B cell (primary cell): ENCODE measurements at regions not wholly inside any gene's neighbourhood (a gene's known extent, or its start where the extent isn't known, plus 50 kb on each side); places are given as distances from the start of the nearest gene placed in this dataset.

ENCODE experiments used
- ATAC-seq: fragments of 200-7000 bp; cut with Tn5 transposase; one replicate; pipeline ENCODE4 v1.10.0; 2021; ENCODE audit warnings: low read depth, mild to moderate bottlenecking, moderate number of reproducible peaks, moderate library complexity
- CTCF ChIA-PET: fragments of 350-600 bp; sonication (Branson Sonifier 250); formaldehyde crosslinking; loops from one replicate; lab custom pipeline; 2021; ENCODE audit warnings: antibody characterized with exemption, inconsistent platforms; lab: Charles Lee
- POLR2A ChIA-PET: fragments of 350-600 bp; sonication (Branson Sonifier 250); formaldehyde crosslinking; loops from one replicate; lab custom pipeline; 2021; ENCODE audit warnings: antibody characterized with exemption; lab: Charles Lee
- DNase-seq: peaks from one replicate; pipeline ENCODE4 v3.0.0; 2013
- H2AFZ ChIP-seq: 2 replicates; pipeline ENCODE4 v1.6.1; 2012; ENCODE audit warnings: mild to moderate bottlenecking, low read depth, low read length; ENCODE audit not compliant: insufficient read depth, poor library complexity, severe bottlenecking
- H3K27ac ChIP-seq, 2 donors: 1 replicate in 1 of 2; 2 replicates in 1 of 2; pipeline ENCODE4 v1.5.1; 2012 to 2013; ENCODE audit warnings: low read length in 2 of 2, mild to moderate bottlenecking in 2 of 2, moderate library complexity in 1 of 2
- H3K27me3 ChIP-seq, 4 experiments: fragments of 200-600 bp in 1 of 4; sonication (generic) in 1 of 4; replicated peaks in 1 of 4; 1 replicate in 2 of 4; 2 replicates in 2 of 4; pipeline versions ENCODE4 v1.6.1 to v1.7.0; 2013 to 2016; ENCODE audit warnings: low read length in 3 of 4, mild to moderate bottlenecking in 2 of 4, mixed read lengths in 1 of 4, moderate library complexity in 1 of 4; ENCODE audit not compliant: insufficient read depth in 4 of 4, control insufficient read depth in 3 of 4; ENCODE audit errors: control extremely low read depth in 1 of 4
- H3K36me3 ChIP-seq, 2 experiments: replicated peaks in 1 of 2; 1 replicate in 1 of 2; 2 replicates in 1 of 2; pipeline versions ENCODE4 v1.6.1 to v1.7.1; 2013; ENCODE audit warnings: low read length in 1 of 2; ENCODE audit not compliant: insufficient read depth in 2 of 2, control insufficient read depth in 1 of 2; ENCODE audit errors: control extremely low read depth in 1 of 2, extremely low read depth in 1 of 2
- H3K4me1 ChIP-seq, 2 donors: fragments of 200-600 bp in 1 of 2; sonication (generic) in 1 of 2; 1 replicate in 1 of 2; 2 replicates in 1 of 2; pipeline versions ENCODE4 v1.5.1 to v1.6.1; 2013 to 2017; ENCODE audit warnings: low read length in 2 of 2; ENCODE audit not compliant: control insufficient read depth in 2 of 2, insufficient read depth in 2 of 2
- H3K4me2 ChIP-seq: replicated peaks from 2 replicates; pipeline ENCODE3; 2012; ENCODE audit warnings: mild to moderate bottlenecking, low read depth, low read length; ENCODE audit not compliant: poor library complexity, severe bottlenecking
- H3K4me3 ChIP-seq, 5 experiments: fragments of 200-600 bp in 1 of 5; sonication (generic) in 1 of 5; 1 replicate in 3 of 5; 2 replicates in 2 of 5; pipeline versions ENCODE4 v1.5.1 to v1.7.0; 2011 to 2016; ENCODE audit warnings: low read length in 4 of 5, mild to moderate bottlenecking in 4 of 5, low read depth in 2 of 5, control low read depth in 1 of 5, moderate library complexity in 1 of 5; ENCODE audit not compliant: insufficient read depth in 1 of 5; ENCODE audit errors: control extremely low read depth in 1 of 5, extremely low read depth in 1 of 5
- H3K79me2 ChIP-seq: fragments of 200-600 bp; sonication (generic); one replicate; pipeline ENCODE4 v1.6.0; 2016; ENCODE audit warnings: low read length; ENCODE audit not compliant: control insufficient read depth, insufficient read depth
- H3K9ac ChIP-seq: fragments of 200-600 bp; sonication (generic); 2 replicates; pipeline ENCODE4 v1.6.1; 2017; ENCODE audit warnings: mild to moderate bottlenecking, low read length, moderate library complexity
- H3K9me3 ChIP-seq, 3 donors: one replicate each; pipeline versions ENCODE4 v1.6.1 to v1.7.1; 2013; ENCODE audit warnings: low read length in 2 of 3; ENCODE audit not compliant: control insufficient read depth in 2 of 3, insufficient read depth in 1 of 3; ENCODE audit errors: control extremely low read depth in 1 of 3
- H4K20me1 ChIP-seq: 2 replicates; pipeline ENCODE4 v1.6.0; 2012; ENCODE audit warnings: mild to moderate bottlenecking, low read length; ENCODE audit not compliant: insufficient read depth, control insufficient read depth, poor library complexity, severe bottlenecking
- H3K27ac Mint-ChIP-seq: one replicate; pipeline ENCODE4 v1.8.0; 2021; ENCODE audit warnings: mixed read lengths
- H3K27me3 Mint-ChIP-seq: one replicate; pipeline ENCODE4 v1.8.0; 2021; ENCODE audit warnings: mixed read lengths
- H3K4me1 Mint-ChIP-seq: one replicate; pipeline ENCODE4 v1.8.0; 2021; ENCODE audit warnings: mixed read lengths
- H3K4me3 Mint-ChIP-seq: one replicate; pipeline ENCODE4 v1.8.0; 2021; ENCODE audit warnings: mixed read lengths
- H3K9me3 Mint-ChIP-seq: one replicate; pipeline ENCODE4 v1.8.0; 2022; ENCODE audit warnings: mixed read lengths; ENCODE audit not compliant: insufficient read depth
- CTCF ChIP-seq: fragments of 200-600 bp; IDR thresholded peaks from one replicate; pipeline ENCODE4 v1.8.0; 2022; ENCODE audit warnings: antibody characterized with exemption, mild to moderate bottlenecking
- EZH2 ChIP-seq: IDR thresholded peaks from 2 replicates; pipeline ENCODE4 v1.6.1; 2012; ENCODE audit warnings: borderline replicate concordance, low read depth, mild to moderate bottlenecking, moderate library complexity, low read length; ENCODE audit not compliant: insufficient read depth, poor library complexity, severe bottlenecking
- WGBS: methylation state at CpG from one replicate; pipeline ENCODE4 v1.1.5; 2013; ENCODE audit warnings: missing lambda C conversion rate; ENCODE audit not compliant: insufficient coverage; 5-methylcytosine and 5-hydroxymethylcytosine counted together
- intact Hi-C: fragments of 100-400 bp; cut with micrococcal nuclease; formaldehyde crosslinking; loops from one replicate; pipeline ENCODE4 v1.10.0; 2022

DNA sequence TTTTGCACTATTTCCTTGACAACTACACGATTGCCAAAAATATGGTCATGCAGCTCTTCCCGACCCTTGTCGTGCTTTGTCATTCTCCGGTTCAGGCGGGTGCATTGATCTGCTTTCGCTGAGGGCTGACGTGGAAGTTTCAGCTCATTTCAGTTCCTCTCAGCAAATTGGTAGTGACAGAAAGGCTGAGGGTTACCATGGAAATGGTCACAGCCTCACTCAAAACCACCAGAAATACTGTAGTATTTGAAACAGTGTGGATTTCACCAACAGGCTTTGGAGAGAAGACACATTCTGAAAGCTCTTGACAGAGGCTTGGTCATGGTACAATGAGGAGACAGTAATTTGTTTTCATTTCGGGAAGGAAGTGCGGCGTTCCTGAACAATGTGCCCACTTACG lies 99.7 kb upstream of the EXOC2 start:
- no peak for ATAC-seq
- H3K9me3 ChIP-seq: peaks cover 0 to 7% (median 2%) of the 10 kb centered on the region in 3 donors
- H3K4me1 ChIP-seq: peaks cover 0 to 4% of the 10 kb centered on the region in 2 donors
- peaks cover 7% of the 10 kb centered on the region for H3K4me1 Mint-ChIP-seq
- peaks cover 48% of the 10 kb centered on the region for H3K27me3 Mint-ChIP-seq
- H3K9ac ChIP-seq: no peak overlapping the region
- no peaks in the 10 kb centered on the region for H4K20me1 ChIP-seq
- H3K27ac Mint-ChIP-seq: no peak overlapping the region
- H3K27ac ChIP-seq: no peak overlapping the region
- 89% methylated on average over 11 of the region's 11 CpGs for WGBS
- no peaks in the 10 kb centered on the region for H3K36me3 ChIP-seq
- DNase-seq: no peak
- no peaks in the 10 kb centered on the region for H3K9me3 Mint-ChIP-seq
- H3K4me3 Mint-ChIP-seq: no peak overlapping the region
- CTCF ChIA-PET: interaction anchor here (0.9 to 1.2 kb wide), 2 partner anchors 11 to 644 kb away, joined by 3 read pairs; no protein-coding TSS in a partner anchor
- H3K79me2 ChIP-seq: no peaks in the 10 kb centered on the region
- no peak overlapping the region for H2AFZ ChIP-seq
- intact Hi-C loops: no loop called here
- H3K4me3 ChIP-seq: no peak overlapping the region
- TF ChIP-seq EZH2 (no peak), CTCF (no peak)
- POLR2A ChIA-PET: no interaction called here
- peaks cover 0 to 17% (median 6%) of the 10 kb centered on the region in 4 experiments for H3K27me3 ChIP-seq
- no peak overlapping the region for H3K4me2 ChIP-seq

DNA sequence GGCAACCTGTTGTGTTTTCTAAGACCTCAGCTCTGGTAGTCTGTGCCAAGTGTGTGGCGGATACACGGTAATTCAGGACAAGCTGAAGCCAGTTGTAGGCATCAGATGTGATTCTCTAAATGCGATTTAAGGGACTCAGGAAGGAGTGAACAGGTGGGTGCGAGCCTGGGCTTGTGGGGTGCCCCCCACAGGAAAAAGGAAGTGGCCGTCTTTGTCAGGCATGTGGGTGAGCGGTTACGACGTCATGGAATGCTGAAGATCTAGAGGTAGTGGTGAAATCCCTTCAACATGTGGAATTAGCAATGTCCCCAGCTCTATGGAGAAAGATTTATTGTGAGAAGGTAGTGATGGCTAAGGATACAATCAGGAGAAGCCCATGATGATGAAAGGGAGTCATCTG lies 95.1 kb upstream of the EXOC2 start:
- H3K4me3 Mint-ChIP-seq: no peak overlapping the region
- POLR2A ChIA-PET: no interaction called here
- H3K27me3 ChIP-seq: peaks cover 0 to 13% (median 2%) of the 10 kb centered on the region in 4 experiments
- H3K9ac ChIP-seq: no peak overlapping the region
- 18% methylated on average over 8 of the region's 8 CpGs for WGBS
- peaks cover 0 to 4% of the 10 kb centered on the region in 2 donors for H3K4me1 ChIP-seq
- no peaks in the 10 kb centered on the region for H4K20me1 ChIP-seq
- H3K27ac Mint-ChIP-seq: no peak overlapping the region
- H3K9me3 Mint-ChIP-seq: no peaks in the 10 kb centered on the region
- no peaks in the 10 kb centered on the region for H3K79me2 ChIP-seq
- TF ChIP-seq CTCF (no peak), EZH2 (no peak)
- H3K27me3 Mint-ChIP-seq: peaks cover 20% of the 10 kb centered on the region
- ATAC-seq (no peak), DNase-seq (peak; percentile 16)
- no peak overlapping the region for H3K4me3 ChIP-seq
- CTCF ChIA-PET: interaction anchor here (1.6 to 2.4 kb wide), 3 partner anchors 10 to 194 kb away, joined by 4 to 13 read pairs (median 6); no protein-coding TSS in a partner anchor
- H3K4me2 ChIP-seq: no peak overlapping the region
- intact Hi-C loops: no loop called here
- no peaks in the 10 kb centered on the region for H3K36me3 ChIP-seq
- H3K4me1 Mint-ChIP-seq: peaks cover 6% of the 10 kb centered on the region
- no peak overlapping the region for H2AFZ ChIP-seq
- H3K27ac ChIP-seq: no peak overlapping the region
- peaks cover 0 to 8% (median 2%) of the 10 kb centered on the region in 3 donors for H3K9me3 ChIP-seq
